ENCODE measurements at regions not wholly inside any gene's neighbourhood (a gene's known extent, or its start where the extent isn't known, plus 50 kb on each side); places are given as distances from the start of the nearest gene placed in this dataset.

DNA sequence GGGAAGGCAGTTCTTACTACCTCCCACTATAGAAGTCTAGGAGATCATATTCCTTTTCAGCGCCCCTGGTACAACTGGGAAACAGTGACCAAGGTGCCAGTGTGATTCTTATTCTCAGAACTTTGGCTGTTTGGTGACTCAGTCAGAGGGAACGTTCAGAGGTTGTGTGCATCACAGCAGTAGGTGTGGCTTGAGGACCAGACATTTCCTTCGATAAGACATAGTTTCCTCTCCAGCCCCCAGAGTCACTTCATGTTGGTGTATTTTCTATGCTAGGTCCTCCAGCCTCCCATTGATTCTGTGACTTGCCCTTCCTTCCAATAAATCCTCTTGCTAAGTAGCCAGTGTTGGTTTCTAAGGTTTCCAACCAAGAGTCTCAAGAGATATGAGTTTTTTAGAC lies 171.9 kb upstream of the MPPED2 start:
- TF ChIP-seq, protein P1, sequence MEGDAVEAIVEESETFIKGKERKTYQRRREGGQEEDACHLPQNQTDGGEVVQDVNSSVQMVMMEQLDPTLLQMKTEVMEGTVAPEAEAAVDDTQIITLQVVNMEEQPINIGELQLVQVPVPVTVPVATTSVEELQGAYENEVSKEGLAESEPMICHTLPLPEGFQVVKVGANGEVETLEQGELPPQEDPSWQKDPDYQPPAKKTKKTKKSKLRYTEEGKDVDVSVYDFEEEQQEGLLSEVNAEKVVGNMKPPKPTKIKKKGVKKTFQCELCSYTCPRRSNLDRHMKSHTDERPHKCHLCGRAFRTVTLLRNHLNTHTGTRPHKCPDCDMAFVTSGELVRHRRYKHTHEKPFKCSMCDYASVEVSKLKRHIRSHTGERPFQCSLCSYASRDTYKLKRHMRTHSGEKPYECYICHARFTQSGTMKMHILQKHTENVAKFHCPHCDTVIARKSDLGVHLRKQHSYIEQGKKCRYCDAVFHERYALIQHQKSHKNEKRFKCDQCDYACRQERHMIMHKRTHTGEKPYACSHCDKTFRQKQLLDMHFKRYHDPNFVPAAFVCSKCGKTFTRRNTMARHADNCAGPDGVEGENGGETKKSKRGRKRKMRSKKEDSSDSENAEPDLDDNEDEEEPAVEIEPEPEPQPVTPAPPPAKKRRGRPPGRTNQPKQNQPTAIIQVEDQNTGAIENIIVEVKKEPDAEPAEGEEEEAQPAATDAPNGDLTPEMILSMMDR (IDR thresholded peaks at IDR 0.05): no peak
- TF ChIP-seq POLR2A (IDR thresholded peaks at IDR 0.05): no peak

All from thyroid gland (tissue), 4 donors.